ENCODE measurements at regions not wholly inside any gene's neighbourhood (a gene's known extent, or its start where the extent isn't known, plus 50 kb on each side); places are given as distances from the start of the nearest gene placed in this dataset.
A peak's percentile ranks its signal among the peaks of the same experiment; 100 is the strongest.

DNA sequence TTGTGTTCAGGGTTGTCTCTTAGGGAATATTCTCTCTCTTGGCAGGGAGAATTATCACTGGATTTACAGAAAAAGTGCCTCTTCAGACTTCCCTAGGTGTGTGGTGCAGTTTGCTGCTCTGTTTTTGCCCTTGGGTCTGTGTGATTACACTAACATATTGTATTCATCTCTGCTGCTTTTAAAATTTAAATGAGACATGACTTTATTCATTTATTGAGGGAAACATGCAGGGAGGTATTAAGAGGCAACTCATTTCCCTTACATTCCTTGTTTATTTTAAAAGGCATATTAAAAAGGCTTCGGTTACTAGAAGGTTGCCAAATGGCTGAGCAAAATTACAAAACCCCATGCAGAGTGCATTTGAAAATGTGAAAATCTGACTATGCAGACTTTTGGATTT, 135.1 kb upstream of the GEMIN8 start:
- no peaks in the 10 kb centered on the region for H3K27me3 Mint-ChIP-seq (ENCODE audit: insufficient read depth)
- no peaks in the 10 kb centered on the region for H3K36me3 Mint-ChIP-seq (ENCODE audit: low read depth)
- no peak overlapping the region for H3K4me3 Mint-ChIP-seq
- no peaks in the 10 kb centered on the region for H3K4me1 Mint-ChIP-seq (ENCODE audit: low read depth)
- DNase-seq, result no peak
- no peak overlapping the region for H3K27ac Mint-ChIP-seq
- no peak for TF ChIP-seq CTCF (IDR thresholded peaks at IDR 0.05)
- H3K9me3 Mint-ChIP-seq, result peaks cover 9% of the 10 kb centered on the region

DNA sequence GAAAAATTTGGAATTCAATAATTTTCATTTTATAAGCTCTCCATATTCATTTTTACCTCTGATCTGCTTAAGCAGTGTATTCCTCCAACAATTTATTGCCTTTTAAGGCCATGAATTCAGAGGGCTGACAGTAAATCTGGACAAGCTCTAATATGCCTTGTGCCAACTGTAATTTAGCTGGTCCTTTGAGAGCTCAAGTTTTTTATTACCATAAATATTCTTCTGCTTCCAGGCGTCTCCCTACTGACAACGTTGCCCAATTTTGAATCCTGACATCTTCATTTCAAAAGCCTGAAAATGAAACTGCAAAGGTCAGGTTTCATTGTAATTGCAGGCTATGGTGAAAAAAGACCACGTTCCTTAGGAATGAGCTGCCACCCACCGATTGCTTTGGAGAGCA, 95.8 kb upstream of the GEMIN8 start:
- DNase-seq, result no peak
- Mint-ChIP-seq H3K36me3 (ENCODE audit: low read depth) (no peaks in the 10 kb centered on the region), H3K4me3 (no peak overlapping the region), H3K27ac (no peak overlapping the region), H3K9me3 (peaks cover 4% of the 10 kb centered on the region; the same call in 1 of the 2 replicates), H3K27me3 (ENCODE audit: insufficient read depth) (no peaks in the 10 kb centered on the region), H3K4me1 (ENCODE audit: low read depth) (no peaks in the 10 kb centered on the region)
- TF ChIP-seq CTCF (IDR thresholded peaks at IDR 0.05), result no peak

GRCh38 chrX:14124562-14124961, 94.9 kb upstream of the GEMIN8 start:
- Mint-ChIP-seq H3K27me3 (ENCODE audit: insufficient read depth) (no peaks in the 10 kb centered on the region), H3K9me3 (peaks cover 4% of the 10 kb centered on the region; the same call in 1 of the 2 replicates), H3K36me3 (ENCODE audit: low read depth) (no peaks in the 10 kb centered on the region), H3K4me3 (no peak overlapping the region), H3K4me1 (ENCODE audit: low read depth) (no peaks in the 10 kb centered on the region), H3K27ac (no peak overlapping the region)
- no peak for DNase-seq
- TF ChIP-seq CTCF (IDR thresholded peaks at IDR 0.05), result no peak

DNA sequence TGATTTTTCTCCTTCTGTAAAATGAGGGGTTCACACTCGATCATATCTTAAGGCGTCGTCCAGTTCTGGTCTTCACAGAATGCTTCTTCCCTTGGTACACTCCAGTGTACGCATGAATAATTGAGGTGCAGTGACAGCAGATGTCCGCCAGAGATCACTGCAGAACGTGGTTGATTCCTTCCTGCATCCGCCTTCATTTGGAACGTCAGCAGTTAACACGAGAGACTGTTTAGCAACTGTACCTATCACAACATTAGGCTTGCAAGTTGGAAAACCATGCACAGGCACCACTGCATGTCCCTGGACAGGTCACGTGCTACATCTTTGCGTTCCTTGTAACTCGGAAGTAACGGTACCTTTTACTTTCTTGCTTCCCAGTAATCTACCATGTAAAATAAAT, 66.0 kb upstream of the GEMIN8 start:
- peak; percentile 53 for DNase-seq
- Mint-ChIP-seq H3K4me1 (ENCODE audit: low read depth) (no peaks in the 10 kb centered on the region), H3K27me3 (ENCODE audit: insufficient read depth) (peaks cover 1% of the 10 kb centered on the region), H3K9me3 (no peaks in the 10 kb centered on the region), H3K36me3 (ENCODE audit: low read depth) (no peaks in the 10 kb centered on the region), H3K4me3 (peak overlapping the region; percentile 32), H3K27ac (no peak overlapping the region)
- peak; percentile 81 for TF ChIP-seq CTCF (IDR thresholded peaks at IDR 0.05)

DNA sequence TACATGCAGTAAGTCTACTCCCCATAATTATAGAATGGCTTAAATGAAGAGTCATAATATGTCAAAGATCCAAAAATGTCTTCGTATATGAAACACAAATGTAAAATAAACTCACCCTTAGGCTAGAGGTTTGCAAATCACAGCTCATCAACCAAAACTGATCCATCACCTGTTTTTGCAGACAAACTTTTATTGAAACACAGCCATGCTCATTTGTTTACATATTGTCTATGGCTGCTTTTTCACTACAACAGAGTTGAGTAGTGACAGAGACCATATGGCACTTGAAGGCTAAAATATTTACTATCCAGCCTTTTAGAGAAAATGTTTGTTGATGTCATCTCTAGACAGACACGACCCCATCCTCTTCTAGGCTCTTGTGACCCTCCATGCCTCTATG, 64.5 kb upstream of the GEMIN8 start:
- H3K9me3 Mint-ChIP-seq, result no peaks in the 10 kb centered on the region
- TF ChIP-seq CTCF (IDR thresholded peaks at IDR 0.05), result no peak
- no peak overlapping the region for H3K27ac Mint-ChIP-seq
- no peak for DNase-seq
- no peaks in the 10 kb centered on the region for H3K4me1 Mint-ChIP-seq (ENCODE audit: low read depth)
- H3K27me3 Mint-ChIP-seq (ENCODE audit: insufficient read depth), result no peaks in the 10 kb centered on the region; the same call in 1 of the 2 replicates
- no peaks in the 10 kb centered on the region for H3K36me3 Mint-ChIP-seq (ENCODE audit: low read depth)
- no peak overlapping the region for H3K4me3 Mint-ChIP-seq

DNA sequence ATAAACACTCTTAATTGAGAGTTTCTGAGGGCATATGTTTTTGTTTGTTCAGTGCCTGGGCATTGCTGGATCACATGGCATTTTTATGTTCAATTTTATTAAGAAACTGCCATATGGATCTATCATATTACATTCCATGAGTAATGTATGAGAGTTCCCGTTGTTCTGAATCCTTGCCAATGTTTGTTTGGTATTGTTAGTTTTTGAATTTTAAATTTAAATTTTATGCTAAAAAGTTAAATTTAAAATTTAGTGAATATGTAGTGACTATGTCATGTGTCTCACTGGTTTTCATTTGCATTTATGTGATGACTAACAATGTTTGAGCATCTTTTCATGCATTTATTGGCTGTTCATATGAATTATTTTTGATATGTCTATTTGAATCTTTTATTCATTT, 54.8 kb upstream of the GEMIN8 start:
- H3K4me3 Mint-ChIP-seq, result no peak overlapping the region
- H3K27me3 Mint-ChIP-seq (ENCODE audit: insufficient read depth), result no peaks in the 10 kb centered on the region; the same call in 1 of the 2 replicates
- no peaks in the 10 kb centered on the region for H3K36me3 Mint-ChIP-seq (ENCODE audit: low read depth)
- no peaks in the 10 kb centered on the region for H3K4me1 Mint-ChIP-seq (ENCODE audit: low read depth)
- H3K27ac Mint-ChIP-seq, result no peak overlapping the region
- H3K9me3 Mint-ChIP-seq, result no peaks in the 10 kb centered on the region
- no peak for DNase-seq
- no peak for TF ChIP-seq CTCF (IDR thresholded peaks at IDR 0.05)
